AG04450 (cell line): ENCODE measurements at regions not wholly inside any gene's neighbourhood (a gene's known extent, or its start where the extent isn't known, plus 50 kb on each side); places are given as distances from the start of the nearest gene placed in this dataset.
"Not testable (repeated sequence)": the region's sequence is repeated elsewhere in the genome, so short reads cannot be mapped to it uniquely, and the experiment has no call there.

Experiments used
- CTCF ChIA-PET: fragments of 300-600, 350-600 bp; formaldehyde crosslinking; extraction: SDS; loops from one replicate; lab custom pipeline; 2022; ENCODE audit warnings: antibody characterized with exemption, inconsistent platforms; lab: Charles Lee
- POLR2A ChIA-PET: fragments of 350-600 bp; formaldehyde crosslinking; extraction: SDS; loops from one replicate; lab custom pipeline; 2021; ENCODE audit warnings: antibody characterized with exemption, inconsistent platforms; lab: Yijun Ruan, JAX
- DNase-seq: peaks from one replicate; pipeline ENCODE4 v3.0.0-alpha.2; 2011; ENCODE audit warnings: low read depth, low spot score
- H3K27ac ChIP-seq: one replicate; pipeline ENCODE4 v1.5.1; 2012; ENCODE audit warnings: low read depth, low read length, control low read depth
- H3K27me3 ChIP-seq: one replicate; pipeline ENCODE4 v1.6.0; 2012; ENCODE audit warnings: low read length; ENCODE audit not compliant: control insufficient read depth, insufficient read depth
- H3K4me3 ChIP-seq: 2 replicates; pipeline ENCODE4 v1.5.1; 2011; ENCODE audit warnings: mild to moderate bottlenecking, low read depth, low read length, control low read depth
- H3K9me3 ChIP-seq: 2 replicates; pipeline ENCODE4 v1.5.1; 2012; ENCODE audit warnings: low read length; ENCODE audit not compliant: control insufficient read depth, insufficient read depth
- CTCF ChIP-seq: IDR thresholded peaks from 2 replicates; pipeline ENCODE4 v1.5.1; 2011; ENCODE audit warnings: low read depth, low read length, control low read depth, inconsistent platforms

DNA sequence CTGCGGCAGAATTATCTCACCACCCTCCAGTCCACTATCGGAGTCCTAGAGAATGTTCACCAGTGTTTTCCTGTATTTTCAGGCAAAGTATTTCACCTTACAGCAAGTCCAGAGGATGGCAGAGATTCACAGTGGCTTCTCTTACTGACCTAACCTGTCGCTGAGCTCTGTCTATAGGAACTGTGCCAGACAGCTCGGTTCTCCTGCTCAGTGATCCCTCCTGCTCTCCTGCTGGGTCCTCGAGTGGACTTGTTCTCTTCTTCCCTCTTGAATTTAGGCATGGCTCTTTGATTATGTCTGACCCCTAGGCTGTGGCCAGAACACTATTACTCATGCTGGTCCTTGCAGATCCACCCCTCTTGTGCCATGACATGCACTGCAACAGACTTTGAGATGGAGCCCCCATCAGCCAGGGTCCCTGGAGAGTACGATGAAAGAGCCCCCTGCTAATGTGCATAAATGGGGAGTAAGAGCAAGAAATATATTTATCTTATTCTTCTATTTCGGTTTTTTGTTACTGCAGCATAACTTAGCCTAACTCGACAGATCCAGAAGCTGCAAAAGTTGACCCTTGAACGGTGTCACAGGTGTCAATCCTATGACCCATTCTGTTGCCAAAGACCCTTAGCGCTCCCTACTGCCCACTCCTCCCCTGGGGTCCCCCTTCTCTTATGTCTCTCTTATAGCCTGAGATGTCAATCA lies 439.4 kb downstream of the ZNF536 start:
- Histone ChIP-seq H3K27me3 (no peaks in the 10 kb centered on the region), H3K4me3 (no peak overlapping the region), H3K9me3 (no peaks in the 10 kb centered on the region; the same call in 1 of the 2 replicates), H3K27ac (no peak overlapping the region)
- no peak for DNase-seq
- CTCF ChIA-PET: interaction anchor here (1.6 kb wide), 1 partner anchor 58 kb away, joined by 4 read pairs; no protein-coding TSS in a partner anchor
- no peak for TF ChIP-seq CTCF
- POLR2A ChIA-PET: no interaction called here

DNA sequence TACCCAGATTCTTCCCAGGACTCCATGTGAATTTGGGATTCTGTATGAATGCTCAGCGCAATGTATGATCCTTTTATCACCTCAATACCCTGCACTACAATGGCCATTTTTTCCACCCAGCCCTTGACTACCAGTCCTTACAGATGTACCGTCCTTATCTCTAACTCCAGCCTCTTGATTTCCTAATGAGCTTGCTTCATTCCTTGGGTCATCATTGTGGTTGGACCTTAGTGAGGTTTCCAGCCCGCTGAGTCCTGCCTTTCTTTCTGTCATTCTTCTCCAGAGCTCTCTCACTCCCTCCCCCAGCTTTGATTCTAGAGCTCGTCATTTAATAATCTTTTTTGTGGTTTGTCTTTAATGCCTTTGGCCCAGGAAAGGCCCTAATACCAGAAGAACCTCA lies 438.5 kb downstream of the ZNF536 start:
- no peaks in the 10 kb centered on the region for H3K27me3 ChIP-seq
- no peaks in the 10 kb centered on the region; the same call in 1 of the 2 replicates for H3K9me3 ChIP-seq
- no peak overlapping the region for H3K4me3 ChIP-seq
- ChIA-PET CTCF (interaction anchor here (1.6 kb wide), 1 partner anchor 59 kb away, joined by 4 read pairs; no protein-coding TSS in a partner anchor), POLR2A (no interaction called here)
- no peak for TF ChIP-seq CTCF
- DNase-seq: no peak
- no peak overlapping the region for H3K27ac ChIP-seq

GRCh38 chr19:30807278-30807677 lies 435.1 kb downstream of the ZNF536 start:
- no peak for TF ChIP-seq CTCF
- Histone ChIP-seq H3K27me3 (no peaks in the 10 kb centered on the region), H3K4me3 (no peak overlapping the region), H3K9me3 (no peaks in the 10 kb centered on the region; the same call in 1 of the 2 replicates), H3K27ac (no peak overlapping the region)
- POLR2A ChIA-PET: no interaction called here
- CTCF ChIA-PET: no interaction called here
- no peak for DNase-seq

- H3K27ac ChIP-seq: no peak overlapping the region
- no peak for DNase-seq
- no peaks in the 10 kb centered on the region for H3K27me3 ChIP-seq
- ChIA-PET CTCF (no interaction called here), POLR2A (no interaction called here)
- H3K4me3 ChIP-seq: no peak overlapping the region
- no peak for TF ChIP-seq CTCF
- no peaks in the 10 kb centered on the region; the same call in 1 of the 2 replicates for H3K9me3 ChIP-seq
Observed at GRCh38 chr19:30806311-30806710, 434.1 kb downstream of the ZNF536 start.

- H3K27ac ChIP-seq: no peak overlapping the region
- no peaks in the 10 kb centered on the region; the same call in 1 of the 2 replicates for H3K9me3 ChIP-seq
- H3K27me3 ChIP-seq: no peaks in the 10 kb centered on the region
- CTCF ChIA-PET: no interaction called here
- DNase-seq: no peak
- POLR2A ChIA-PET: no interaction called here
- TF ChIP-seq CTCF: no peak
- no peak overlapping the region for H3K4me3 ChIP-seq
Observed at GRCh38 chr19:30804751-30805150, 432.6 kb downstream of the ZNF536 start.

GRCh38 chr19:30804333-30804732 lies 432.1 kb downstream of the ZNF536 start:
- POLR2A ChIA-PET, CTCF ChIA-PET, H3K9me3 ChIP-seq, H3K27me3 ChIP-seq, H3K4me3 ChIP-seq, DNase-seq, H3K27ac ChIP-seq: not testable (repeated sequence)
